Skeletal muscle cell (primary cell): ENCODE measurements at regions not wholly inside any gene's neighbourhood (a gene's known extent, or its start where the extent isn't known, plus 50 kb on each side); places are given as distances from the start of the nearest gene placed in this dataset.
"Not testable (repeated sequence)": the region's sequence is repeated elsewhere in the genome, so short reads cannot be mapped to it uniquely, and the experiment has no call there.

Experiments used
- DNase-seq: peaks from one replicate; pipeline ENCODE4 v3.0.0-alpha.2; 2010; ENCODE audit warnings: low read depth
- H3K4me3 ChIP-seq: 2 replicates; pipeline ENCODE4 v1.5.1; 2011; ENCODE audit warnings: low read depth, mild to moderate bottlenecking, control low read depth, low read length, moderate library complexity

GRCh38 chr9:41279437-41279836 lies 90.3 kb upstream of the ZNG1F start:
- H3K4me3 ChIP-seq, DNase-seq: not testable (repeated sequence)

- H3K4me3 ChIP-seq, DNase-seq: not testable (repeated sequence)
Observed at GRCh38 chr9:41279033-41279432, 89.9 kb upstream of the ZNG1F start.

GRCh38 chr9:41273549-41274267 lies 84.6 kb upstream of the ZNG1F start:
- peak overlapping the region; percentile 49 for H3K4me3 ChIP-seq
- DNase-seq, result peak; percentile 26

GRCh38 chr9:41272879-41273548 lies 83.9 kb upstream of the ZNG1F start:
- DNase-seq, result not testable (repeated sequence)
- H3K4me3 ChIP-seq, result peak overlapping the region; percentile 42

- not testable (repeated sequence) for DNase-seq
Observed at GRCh38 chr9:41270992-41271391, 81.9 kb upstream of the ZNG1F start.

GRCh38 chr9:41269471-41269870 lies 80.4 kb upstream of the ZNG1F start:
- not testable (repeated sequence) for H3K4me3 ChIP-seq
- peak; percentile 5 for DNase-seq

More at GRCh38 chr9:41270992-41271391, 81.9 kb upstream of the ZNG1F start:
- H3K4me3 ChIP-seq, result not testable (repeated sequence)

GRCh38 chr9:41269054-41269453 lies 79.9 kb upstream of the ZNG1F start:
- H3K4me3 ChIP-seq, result not testable (repeated sequence)
- DNase-seq, result peak; percentile 12

- not testable (repeated sequence) for H3K4me3 ChIP-seq, DNase-seq
Observed at GRCh38 chr9:41266602-41267001, 77.5 kb upstream of the ZNG1F start.

GRCh38 chr9:41266000-41266399 lies 76.9 kb upstream of the ZNG1F start:
- H3K4me3 ChIP-seq, DNase-seq: not testable (repeated sequence)

- not testable (repeated sequence) for DNase-seq
Observed at GRCh38 chr9:41251973-41252372, 62.9 kb upstream of the ZNG1F start.

GRCh38 chr9:41251101-41251500 lies 62.0 kb upstream of the ZNG1F start:
- not testable (repeated sequence) for H3K4me3 ChIP-seq, DNase-seq

More at GRCh38 chr9:41251973-41252372, 62.9 kb upstream of the ZNG1F start:
- H3K4me3 ChIP-seq, result not testable (repeated sequence)

- H3K4me3 ChIP-seq, DNase-seq: not testable (repeated sequence)
Observed at GRCh38 chr9:41246702-41247101, 57.6 kb upstream of the ZNG1F start.
